COLO668 (cell line): ENCODE measurements at regions not wholly inside any gene's neighbourhood (a gene's known extent, or its start where the extent isn't known, plus 50 kb on each side); places are given as distances from the start of the nearest gene placed in this dataset.
A peak's percentile ranks its signal among the peaks of the same experiment; 100 is the strongest.
"Not testable (repeated sequence)": the region's sequence is repeated elsewhere in the genome, so short reads cannot be mapped to it uniquely, and the experiment has no call there.

Experiments used
- DNase-seq: peaks from one replicate; lab custom pipeline; 2025; ENCODE audit not compliant: unreplicated experiment; lab: John Stamatoyannopoulos, UW

DNA sequence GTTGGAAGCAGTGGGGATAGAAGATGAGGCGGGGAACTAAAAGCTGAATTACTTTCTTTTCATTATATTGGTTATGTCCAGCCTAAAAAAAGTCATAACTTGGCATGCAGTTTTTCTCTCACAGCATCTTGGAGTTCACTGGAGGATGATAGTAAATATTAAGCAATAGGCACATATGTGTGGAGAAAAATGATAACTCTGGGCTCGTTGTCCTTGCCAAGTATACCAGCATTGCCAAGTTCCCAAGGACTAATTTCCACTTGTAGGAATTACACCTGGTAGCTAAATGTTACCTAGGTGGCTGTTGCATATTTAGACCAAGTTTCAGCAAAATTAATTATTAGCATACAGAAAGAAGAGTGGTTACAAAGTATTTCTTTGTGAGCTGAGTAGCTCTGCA, 1007.6 kb downstream of the ANKRD7 start:
- no peak for DNase-seq

DNA sequence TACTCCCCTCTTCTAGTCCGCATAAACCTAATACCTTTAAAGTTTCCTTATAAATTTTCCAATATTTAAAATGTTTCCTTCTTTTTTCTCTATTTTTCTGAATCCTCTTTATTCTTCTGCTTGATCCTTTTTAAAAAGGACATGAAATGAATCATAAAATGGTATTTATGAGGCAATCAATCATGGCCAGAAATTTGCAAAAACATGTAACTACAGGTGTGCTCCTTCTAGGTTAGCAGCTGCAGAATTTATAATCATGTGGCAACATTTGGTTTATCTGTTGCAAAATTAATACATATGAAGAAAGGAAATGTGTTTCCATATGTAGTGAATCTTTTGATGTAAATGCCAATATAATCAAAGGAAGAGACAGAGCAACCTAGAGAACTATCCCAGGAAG, 1008.5 kb downstream of the ANKRD7 start:
- DNase-seq: no peak

DNA sequence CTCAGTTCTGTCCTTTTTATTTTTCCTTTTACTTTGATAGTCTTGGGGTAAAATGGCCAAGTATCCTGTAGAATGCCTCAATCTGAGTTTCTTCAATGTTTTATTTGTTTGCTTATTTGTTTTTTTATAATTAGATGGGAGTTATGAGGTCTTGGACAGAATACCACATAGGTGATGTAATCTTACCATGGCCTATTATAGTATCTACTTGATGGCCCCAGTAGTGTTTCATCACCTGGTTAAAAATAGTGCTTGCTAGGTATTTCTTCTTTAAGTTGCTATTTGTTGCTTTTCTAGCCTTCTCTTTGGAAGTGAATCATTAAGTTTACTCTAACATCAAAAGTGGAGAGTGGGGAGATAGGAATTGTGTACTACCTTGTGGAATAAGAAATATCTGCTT, 1020.0 kb upstream of the KCND2 start:
- no peak for DNase-seq

DNA sequence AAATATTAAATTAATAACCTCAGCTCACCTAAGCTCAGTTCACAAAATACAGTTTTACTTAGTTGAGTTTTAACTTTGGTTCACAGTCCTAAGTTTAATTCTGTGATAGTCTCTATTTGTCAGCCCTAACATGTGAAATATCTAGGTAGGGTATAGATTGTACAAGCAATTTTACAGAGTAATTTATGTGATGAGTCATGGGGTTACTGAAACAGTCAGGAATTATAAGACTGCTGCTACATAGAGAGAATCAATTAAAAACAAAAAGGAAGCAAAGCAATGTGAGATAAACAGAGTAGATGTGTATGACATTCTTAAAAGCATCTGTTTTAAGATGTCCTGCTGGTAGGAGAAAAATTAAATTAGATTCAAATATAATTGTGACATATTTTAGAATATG, 1018.2 kb upstream of the KCND2 start:
- no peak for DNase-seq

DNA sequence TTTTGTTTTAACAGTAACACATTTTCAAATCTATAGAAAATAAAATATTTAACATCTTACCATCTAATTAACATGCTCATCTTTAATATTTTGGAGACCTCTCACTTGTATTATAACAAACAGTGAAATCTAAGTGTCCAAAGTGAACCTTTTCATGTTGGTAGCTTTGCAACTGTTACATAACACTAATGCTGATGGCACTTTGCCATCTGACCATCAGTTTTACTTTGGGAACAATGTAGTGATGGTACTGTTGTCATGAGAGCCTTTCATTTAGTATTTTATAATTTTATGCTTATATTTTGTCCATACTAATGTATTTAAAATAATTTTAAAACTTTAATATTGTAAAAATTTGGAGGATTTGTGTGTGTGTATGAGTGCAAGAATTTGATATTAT, 1017.0 kb upstream of the KCND2 start:
- no peak for DNase-seq

DNA sequence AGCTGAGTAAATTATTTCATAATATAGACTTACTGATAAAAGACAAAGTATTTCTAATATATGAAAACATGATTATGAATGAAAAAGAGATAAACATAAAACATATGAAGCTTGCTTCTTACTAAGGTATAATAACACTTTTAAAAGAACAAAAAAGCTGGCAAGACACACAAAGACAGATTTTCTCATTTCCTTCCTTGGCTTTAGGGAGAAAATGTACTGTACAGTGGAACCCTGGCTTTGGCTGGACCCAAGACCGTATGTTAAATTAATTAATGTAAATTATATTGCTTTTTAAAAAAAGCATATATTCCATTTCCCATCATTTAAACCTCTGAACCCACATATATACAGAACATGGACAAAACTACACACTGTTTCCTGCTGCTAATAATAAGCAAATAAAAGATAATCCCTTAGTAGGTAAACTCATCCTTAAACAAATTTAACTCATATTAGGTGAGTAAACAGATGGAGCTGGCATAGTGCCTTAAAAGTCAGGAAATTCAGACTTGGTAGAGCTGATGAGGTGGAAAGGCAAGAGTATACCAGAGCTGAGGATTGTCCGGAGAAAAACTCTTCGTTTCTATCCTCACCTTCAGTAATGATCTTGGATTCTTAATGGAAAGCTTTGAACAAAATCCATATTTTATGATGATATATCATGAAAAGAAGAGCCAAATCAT, 1016.4 kb upstream of the KCND2 start:
- DNase-seq: no peak

DNA sequence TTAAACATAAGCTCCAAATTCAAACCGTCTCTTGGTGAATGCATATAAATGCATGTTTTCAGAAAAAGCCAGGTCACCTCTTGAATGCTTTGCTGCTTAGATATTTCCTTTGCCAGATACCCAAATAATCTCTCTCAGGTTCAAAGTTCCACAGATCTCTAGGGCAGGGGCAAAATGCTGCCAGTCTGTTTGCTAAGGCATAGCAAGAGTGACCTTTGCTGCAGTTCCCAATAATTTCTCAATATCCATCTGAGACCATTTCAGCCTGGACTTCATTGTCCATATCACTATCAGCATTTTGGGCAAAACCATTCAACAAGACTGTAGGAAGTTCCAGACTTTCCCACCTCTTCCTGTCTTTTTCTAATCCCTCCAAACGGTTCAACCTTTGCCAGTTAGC, 1006.2 kb upstream of the KCND2 start:
- DNase-seq: not testable (repeated sequence)

DNA sequence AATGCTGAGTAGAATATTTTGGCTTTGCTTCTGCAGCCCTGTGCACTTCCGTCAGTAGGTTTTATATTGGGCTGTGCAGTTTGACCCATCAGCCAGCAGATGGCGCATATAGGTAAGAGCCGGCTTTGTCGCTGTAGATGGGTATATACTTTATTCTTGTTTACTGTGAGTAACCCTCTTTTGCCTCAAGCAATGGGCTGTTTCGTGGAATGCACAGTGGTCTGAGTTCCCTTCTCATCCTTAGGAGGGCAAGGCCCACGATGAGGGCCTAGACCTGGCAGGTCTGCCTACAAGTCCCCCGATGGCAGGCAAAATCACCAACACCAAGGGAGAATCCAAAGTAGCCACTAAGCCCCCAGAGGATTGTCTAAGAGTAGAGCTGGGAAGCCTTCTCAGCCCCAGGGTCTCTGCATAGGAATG, 1002.9 kb upstream of the KCND2 start:
- peak; percentile 53 for DNase-seq

DNA sequence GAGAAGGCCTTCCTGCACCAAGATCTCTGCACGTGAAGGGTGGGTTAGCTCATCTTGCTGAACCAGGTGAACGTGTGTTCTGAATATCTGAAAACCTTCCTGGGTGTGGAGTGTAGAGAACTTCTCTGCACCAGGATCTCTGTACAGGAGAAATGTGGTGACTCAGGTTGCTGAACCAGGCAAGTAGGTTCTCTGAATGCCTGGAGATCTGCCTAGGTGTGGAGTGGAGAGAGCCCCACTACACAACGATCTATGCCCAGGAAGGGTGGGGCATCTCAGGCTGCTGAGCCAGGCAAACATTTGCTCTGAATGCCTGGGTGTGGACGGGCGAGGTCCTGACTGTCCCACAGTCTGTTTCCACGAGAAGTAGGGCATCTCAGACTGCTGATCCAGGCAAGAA, 1002.3 kb upstream of the KCND2 start:
- no peak for DNase-seq

DNA sequence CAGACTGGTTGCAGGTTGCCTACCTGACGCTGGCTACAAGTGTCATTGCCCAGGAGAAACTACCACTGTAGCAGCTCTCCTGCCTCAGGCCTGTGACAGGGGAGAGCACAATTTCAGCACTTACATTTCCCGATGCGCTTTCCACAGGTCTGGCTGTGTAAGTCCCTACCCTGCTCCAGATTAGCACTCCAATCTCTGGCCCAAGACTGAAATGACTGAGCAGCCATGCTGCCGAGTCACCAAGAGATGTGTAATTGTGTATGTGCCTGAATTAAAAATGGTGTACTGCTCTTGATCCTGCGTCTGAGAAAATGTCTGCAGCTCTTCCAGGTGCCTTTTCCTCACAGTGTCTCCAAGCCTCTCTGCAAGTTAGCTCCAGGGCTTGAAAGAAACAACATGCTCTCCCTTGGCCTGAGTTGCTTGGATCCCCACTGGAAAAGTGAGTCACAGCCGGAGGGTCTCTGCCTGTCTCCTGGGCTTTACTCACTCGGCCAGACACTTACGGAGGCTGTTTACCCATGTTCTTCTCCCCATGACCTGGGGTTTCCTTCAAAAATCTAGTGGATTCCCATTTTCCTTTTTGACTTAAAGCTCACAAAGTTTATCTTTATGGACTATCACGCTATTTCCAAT, 1001.7 kb upstream of the KCND2 start:
- DNase-seq: no peak

DNA sequence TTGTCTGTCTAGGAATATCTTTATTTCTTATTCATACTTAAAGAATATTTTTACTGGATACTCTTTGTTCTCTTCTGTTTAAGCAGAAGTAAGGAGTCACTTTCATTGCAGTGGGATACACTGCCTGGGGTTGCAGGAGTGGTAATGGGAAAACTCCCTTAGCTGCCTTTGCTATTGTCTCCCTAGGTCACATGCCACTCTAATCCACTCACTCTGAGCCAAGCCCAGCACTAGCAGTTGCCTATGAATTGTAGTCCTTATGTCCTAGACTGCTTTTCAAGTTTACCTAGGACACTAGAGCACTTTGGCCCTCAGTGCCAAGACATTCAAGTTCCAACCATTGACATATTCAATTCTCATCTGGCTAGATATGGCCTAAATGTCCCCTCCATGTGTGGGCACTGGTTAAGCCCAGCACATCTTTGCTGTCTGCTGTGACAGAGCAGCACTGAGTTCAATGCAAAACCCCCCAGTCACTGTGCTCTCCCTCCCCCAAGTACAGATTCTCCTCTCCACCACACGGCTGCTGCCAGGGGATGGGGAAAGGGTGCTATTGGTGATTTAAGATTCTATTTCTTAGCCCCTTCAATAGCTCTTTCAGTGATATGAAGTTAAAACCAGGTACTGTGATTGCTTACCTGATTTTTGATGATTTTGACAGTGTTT, 991.7 kb upstream of the KCND2 start:
- DNase-seq: no peak

DNA sequence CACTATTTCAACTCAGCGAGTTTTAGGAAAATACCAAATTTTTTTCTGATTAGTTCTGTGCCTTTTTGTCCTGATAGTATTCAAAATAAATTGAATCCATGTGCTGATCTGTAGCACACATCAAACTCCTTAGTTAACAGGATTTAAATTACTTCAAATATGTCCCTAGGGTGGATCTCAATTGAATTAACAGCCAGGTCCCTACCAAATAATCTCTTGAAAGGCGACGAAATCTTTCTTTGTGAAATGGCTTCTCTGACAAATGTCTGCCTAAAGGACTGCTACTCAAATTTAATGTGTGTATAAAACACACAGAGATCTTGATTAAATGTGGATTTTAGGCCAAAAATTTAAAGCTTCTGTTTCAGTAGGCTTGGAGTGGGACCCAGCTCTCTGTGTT, 989.6 kb upstream of the KCND2 start:
- DNase-seq: no peak

DNA sequence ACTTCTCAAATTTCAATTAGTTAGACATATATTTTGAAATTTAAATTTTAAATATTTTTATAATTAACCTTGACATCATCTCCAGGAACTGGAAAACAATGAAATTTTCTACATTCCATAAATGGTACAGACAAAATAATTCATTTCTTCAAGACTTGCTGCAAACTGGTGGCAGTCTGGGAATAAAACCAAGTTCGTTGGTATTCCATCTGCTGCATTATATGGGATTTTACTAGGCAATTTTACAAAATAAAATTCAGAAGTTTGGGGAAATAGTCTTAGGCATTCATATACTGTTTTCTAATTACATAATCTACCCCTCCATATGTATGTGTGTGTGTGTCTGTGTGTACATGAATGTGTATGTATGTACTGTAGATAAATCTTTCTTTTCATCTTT, 984.6 kb upstream of the KCND2 start:
- DNase-seq: no peak

DNA sequence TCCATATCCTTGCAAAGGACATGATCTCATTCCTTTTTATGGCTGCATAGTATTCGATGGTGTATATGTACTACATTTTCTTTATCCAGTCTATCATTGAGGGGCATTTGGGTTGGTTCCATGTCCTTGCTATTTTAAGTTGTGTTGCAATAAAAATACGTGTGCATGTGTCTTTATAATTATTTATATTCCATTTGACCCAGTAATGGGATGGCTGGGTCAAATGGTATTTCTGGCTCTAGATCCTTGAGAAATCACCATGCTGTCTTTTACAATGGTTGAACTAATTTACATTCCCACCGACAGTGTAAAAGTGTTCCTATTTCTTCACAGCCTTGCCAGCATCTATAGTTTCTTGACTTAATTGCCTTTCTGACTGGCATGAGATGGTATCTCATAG, 972.6 kb upstream of the KCND2 start:
- DNase-seq: not testable (repeated sequence)

DNA sequence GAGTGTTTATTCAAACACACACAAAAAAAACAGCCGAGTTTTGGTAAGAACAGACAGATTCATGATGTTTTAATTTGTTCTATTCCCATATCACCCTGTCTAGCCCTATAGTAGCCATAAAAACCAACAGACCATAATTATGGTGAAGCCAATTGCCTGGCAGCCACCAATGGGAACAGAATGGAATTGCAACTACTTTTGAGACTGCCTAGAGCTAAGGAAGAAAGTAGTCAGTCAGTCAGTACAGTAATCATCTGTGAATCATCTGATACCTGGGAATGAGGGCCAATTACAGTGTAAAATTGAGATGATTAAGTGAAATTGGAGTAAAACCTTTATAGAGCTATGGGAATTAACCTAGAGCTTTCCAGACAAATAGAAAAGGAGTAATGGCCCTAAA, 952.7 kb upstream of the KCND2 start:
- no peak for DNase-seq

DNA sequence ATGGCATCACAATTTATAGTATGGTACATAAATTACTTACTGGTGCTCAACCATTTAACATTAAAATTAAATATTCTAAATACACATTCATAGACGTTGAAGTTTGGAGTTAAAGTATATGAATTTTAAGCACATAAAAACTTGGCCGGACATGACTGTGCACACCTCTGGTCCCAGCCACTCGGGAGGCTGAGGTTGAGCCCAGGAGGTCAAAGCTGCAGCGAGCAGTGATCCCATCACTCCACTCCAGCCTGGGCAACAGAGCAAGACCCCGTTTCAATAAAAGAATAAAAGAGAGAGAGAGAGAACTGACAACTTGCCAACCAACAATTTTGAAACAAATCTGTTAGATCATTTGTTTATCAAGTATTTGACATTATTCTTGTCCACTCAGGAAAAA, 943.3 kb upstream of the KCND2 start:
- DNase-seq: no peak

DNA sequence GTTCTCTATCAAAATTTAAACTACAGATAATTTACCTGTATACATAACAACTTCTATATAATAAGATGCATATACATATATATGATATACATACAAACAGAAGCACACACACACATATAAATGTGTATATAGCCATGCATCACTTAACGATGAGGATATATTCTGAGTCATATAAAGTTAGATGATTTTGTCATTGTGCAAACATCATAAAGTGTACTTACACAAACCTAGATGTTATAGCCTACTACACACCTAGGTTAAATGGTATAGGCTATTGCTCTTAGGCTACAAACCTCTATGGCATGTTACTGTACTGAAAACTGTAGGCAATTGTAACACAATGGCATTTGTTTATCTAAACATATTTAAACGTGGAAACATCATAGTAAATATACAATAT, 937.6 kb upstream of the KCND2 start:
- no peak for DNase-seq

DNA sequence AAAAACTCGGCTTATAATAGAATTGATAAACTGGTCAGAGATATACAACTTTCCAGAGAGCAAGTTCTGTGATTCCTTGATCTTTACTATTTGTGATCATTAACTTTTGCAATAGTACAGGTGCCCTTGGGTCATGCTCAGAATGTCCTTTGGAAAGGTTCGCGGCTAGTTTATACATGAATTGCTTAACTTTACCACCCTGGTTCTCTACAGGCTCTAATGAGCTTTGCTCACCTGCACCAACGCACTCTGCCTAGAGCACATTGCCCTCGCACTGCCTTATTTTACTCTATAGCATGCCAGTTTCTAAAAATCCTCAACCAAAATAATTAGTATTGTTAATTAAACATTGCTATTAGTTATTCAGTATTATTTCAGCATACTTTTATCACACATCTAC, 931.2 kb upstream of the KCND2 start:
- DNase-seq: no peak

DNA sequence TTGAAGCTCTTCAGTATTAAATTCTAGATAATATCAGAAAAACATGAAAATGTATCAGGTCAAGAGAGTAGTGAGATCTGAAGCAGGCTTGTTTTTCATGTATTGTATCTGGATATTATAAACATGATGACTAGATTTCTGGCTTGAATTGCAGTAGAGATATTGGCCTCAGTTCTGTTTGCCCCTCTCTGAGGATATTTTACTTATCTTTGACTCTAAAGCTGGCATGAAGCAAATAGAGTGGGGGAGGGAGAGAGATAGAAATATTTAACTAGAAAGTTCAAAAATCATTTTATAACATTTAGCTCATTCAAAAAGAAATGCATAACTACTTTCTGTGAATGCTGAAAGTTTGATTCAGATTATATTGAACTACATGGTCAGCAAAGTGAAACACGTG, 929.7 kb upstream of the KCND2 start:
- DNase-seq: no peak

DNA sequence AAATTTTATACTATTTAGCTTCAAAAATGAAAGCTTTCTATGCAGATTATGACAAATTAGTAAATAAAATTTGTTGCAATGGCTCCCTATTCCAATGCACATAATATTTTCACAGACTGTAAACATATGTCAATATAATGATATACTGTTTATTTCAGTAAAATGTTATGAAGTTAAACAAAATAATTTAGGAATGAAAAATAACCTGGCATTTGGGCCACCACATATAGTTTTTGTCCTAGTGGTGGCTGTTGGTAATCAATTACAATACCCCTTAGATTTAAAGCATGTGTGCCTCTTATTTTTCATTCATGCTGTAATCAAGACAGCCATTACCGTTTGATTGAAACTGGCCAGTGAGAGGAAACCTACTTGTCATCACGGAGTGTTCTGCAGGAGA, 928.5 kb upstream of the KCND2 start:
- no peak for DNase-seq

DNA sequence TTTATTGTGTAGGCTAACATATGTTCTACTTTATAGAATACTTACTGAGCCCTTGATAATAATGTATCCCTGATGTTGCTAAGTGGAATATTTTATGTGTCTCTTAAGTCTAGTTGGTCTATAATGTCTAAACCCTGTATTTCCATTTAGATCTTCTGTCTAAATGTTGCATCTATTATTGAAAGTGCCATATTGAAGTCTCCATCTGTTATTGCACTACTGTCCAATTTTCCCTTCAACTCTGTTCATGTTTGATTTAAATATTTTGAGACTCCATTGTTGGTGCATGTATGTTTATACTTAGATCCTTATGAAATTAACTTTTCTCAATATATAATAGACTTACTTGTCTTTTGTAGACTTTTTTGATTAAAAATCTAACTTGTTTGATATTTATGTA, 924.5 kb upstream of the KCND2 start:
- no peak for DNase-seq

DNA sequence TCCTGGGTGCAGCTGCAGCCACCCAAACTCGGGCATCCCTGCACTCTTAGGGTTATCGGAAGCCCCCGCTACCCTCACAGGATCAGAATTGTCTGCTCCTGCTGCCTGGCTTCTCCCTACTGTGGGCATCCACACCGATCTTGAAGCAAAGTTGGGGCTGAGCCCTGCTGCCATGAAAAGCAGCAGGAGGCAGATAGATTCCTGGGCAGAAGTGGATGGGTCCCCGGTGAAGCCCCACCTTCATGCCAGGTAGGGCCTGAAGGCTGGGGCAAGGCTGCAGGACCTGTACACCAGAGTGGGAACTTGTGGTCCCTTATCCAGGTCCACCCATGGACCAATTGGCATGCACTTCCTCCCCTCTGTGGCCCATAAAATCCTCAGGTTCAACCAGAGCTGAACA, 922.6 kb upstream of the KCND2 start:
- no peak for DNase-seq

DNA sequence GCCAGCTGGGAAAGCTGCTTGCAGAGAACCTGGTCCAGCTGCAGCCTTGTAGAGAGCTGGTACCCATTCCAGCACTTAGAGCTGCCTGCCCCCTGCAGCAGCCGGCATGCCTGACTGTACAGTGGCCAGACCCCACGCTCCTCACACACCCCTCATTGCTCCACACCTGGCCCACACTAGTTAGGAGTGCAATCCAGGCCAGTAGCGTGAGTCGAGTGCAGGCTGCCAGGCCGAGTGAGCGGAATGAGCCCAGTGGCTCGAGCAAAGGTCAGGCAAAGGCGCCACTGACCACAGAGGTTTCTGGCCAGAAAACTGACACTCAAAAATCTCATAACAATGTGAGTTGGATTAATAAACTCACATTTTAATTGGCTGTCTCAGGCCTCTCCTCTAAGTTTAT, 921.7 kb upstream of the KCND2 start:
- DNase-seq: no peak
